HG03095 (cell line): ENCODE measurements at regions not wholly inside any gene's neighbourhood (a gene's known extent, or its start where the extent isn't known, plus 50 kb on each side); places are given as distances from the start of the nearest gene placed in this dataset.

Experiments
- ATAC-seq: cut with Tn5 transposase; IDR thresholded peaks from one replicate; pipeline ENCODE4 v1.9.1; 2021; ENCODE audit warnings: moderate library complexity; ENCODE audit not compliant: unreplicated experiment

GRCh38 chr18:40926679-40927078, 1028.4 kb upstream of the PIK3C3 start:
- no peak for ATAC-seq

- ATAC-seq: no peak
These were observed 1029.9 kb upstream of the PIK3C3 start for GRCh38 chr18:40925071-40925541.

- no peak for ATAC-seq
These were observed 1033.0 kb upstream of the PIK3C3 start for GRCh38 chr18:40921845-40922629.

- ATAC-seq: no peak
These were observed 1038.0 kb upstream of the PIK3C3 start for GRCh38 chr18:40917056-40917455.

- no peak for ATAC-seq
These were observed 1039.3 kb upstream of the PIK3C3 start for GRCh38 chr18:40915724-40916123.

GRCh38 chr18:40911582-40912254, 1043.3 kb upstream of the PIK3C3 start:
- ATAC-seq: no peak

GRCh38 chr18:40911041-40911440, 1044.0 kb upstream of the PIK3C3 start:
- ATAC-seq: no peak

GRCh38 chr18:40907842-40908241, 1047.2 kb upstream of the PIK3C3 start:
- ATAC-seq: no peak

- no peak for ATAC-seq
These were observed 1050.7 kb upstream of the PIK3C3 start for GRCh38 chr18:40904295-40904694.

- no peak for ATAC-seq
These were observed 1052.6 kb upstream of the PIK3C3 start for GRCh38 chr18:40902436-40902835.

GRCh38 chr18:40897884-40898283, 1057.2 kb upstream of the PIK3C3 start:
- ATAC-seq: no peak

GRCh38 chr18:40883271-40883670, 1071.8 kb upstream of the PIK3C3 start:
- ATAC-seq: no peak

- ATAC-seq: no peak
These were observed 1072.6 kb upstream of the PIK3C3 start for GRCh38 chr18:40882468-40882867.

GRCh38 chr18:40878371-40878770, 1076.7 kb upstream of the PIK3C3 start:
- no peak for ATAC-seq

GRCh38 chr18:40877096-40877495, 1077.9 kb upstream of the PIK3C3 start:
- no peak for ATAC-seq

- no peak for ATAC-seq
These were observed 1079.9 kb upstream of the PIK3C3 start for GRCh38 chr18:40875101-40875615.

GRCh38 chr18:40874233-40874632, 1080.8 kb upstream of the PIK3C3 start:
- ATAC-seq: no peak

- no peak for ATAC-seq
These were observed 1086.8 kb upstream of the PIK3C3 start for GRCh38 chr18:40868110-40868858.

GRCh38 chr18:40867459-40867858, 1087.6 kb upstream of the PIK3C3 start:
- no peak for ATAC-seq

- no peak for ATAC-seq
These were observed 1088.1 kb upstream of the PIK3C3 start for GRCh38 chr18:40866968-40867367.

GRCh38 chr18:40866013-40866645, 1088.9 kb upstream of the PIK3C3 start:
- ATAC-seq: no peak
